ENCODE measurements at regions not wholly inside any gene's neighbourhood (a gene's known extent, or its start where the extent isn't known, plus 50 kb on each side); places are given as distances from the start of the nearest gene placed in this dataset.
"Not testable (repeated sequence)": the region's sequence is repeated elsewhere in the genome, so short reads cannot be mapped to it uniquely, and the experiment has no call there.

- TF ChIP-seq CTCF (optimal IDR thresholded peaks at IDR 0.05 in 1 of 3, IDR thresholded peaks at IDR 0.05 in 1 of 3, conservative IDR thresholded peaks at IDR 0.05 in 1 of 3; ENCODE audit: extremely low read depth in 1 of 3, insufficient read depth in 2 of 3, low read length in 3 of 3); EZH2 (IDR thresholded peaks at IDR 0.05; ENCODE audit: low read length): not testable (repeated sequence)
Observed at GRCh38 chr12:14032191-14032590, 50.8 kb upstream of the GRIN2B start.
